IMR-90 (cell line): ENCODE measurements at regions not wholly inside any gene's neighbourhood (a gene's known extent, or its start where the extent isn't known, plus 50 kb on each side); places are given as distances from the start of the nearest gene placed in this dataset.

ENCODE experiments used
- ATAC-seq: fragments of 200-7000 bp; cut with Tn5 transposase; 2 replicates; pipeline ENCODE4 v1.9.1; 2020; ENCODE audit warnings: low read depth, mild to moderate bottlenecking, moderate library complexity
- BruUV-seq: library from RNA; stranded (reverse); fragments of 400-500 nt; replicated peaks from 2 replicates; lab custom pipeline; 2021; lab: Mats Ljungman, UMichigan
- CTCF ChIA-PET: fragments of 300-600 bp; formaldehyde crosslinking; extraction: SDS; loops from one replicate; lab custom pipeline; 2021; ENCODE audit warnings: antibody characterized with exemption; lab: Yijun Ruan, JAX
- POLR2A ChIA-PET: fragments of 300-600 bp; sonication (Branson Sonifier 250); formaldehyde crosslinking; loops from one replicate; lab custom pipeline; 2022; ENCODE audit warnings: antibody characterized with exemption; ENCODE audit not compliant: unreplicated experiment; lab: Charles Lee
- DNase-seq: peaks from one replicate; pipeline ENCODE4 v3.0.0; 2013
- H2AFZ ChIP-seq: replicated peaks from 2 replicates; pipeline ENCODE3; 2013; ENCODE audit warnings: low read length, mild to moderate bottlenecking; ENCODE audit not compliant: poor library complexity
- H2AK5ac ChIP-seq: 2 replicates; pipeline ENCODE4 v1.6.1; 2013; ENCODE audit warnings: low read depth, low read length, inconsistent platforms
- H2AK9ac ChIP-seq: replicated peaks from 2 replicates; pipeline ENCODE3; 2013; ENCODE audit warnings: mild to moderate bottlenecking, low read depth, low read length, moderate library complexity; ENCODE audit not compliant: poor library complexity
- H2BK120ac ChIP-seq: 2 replicates; pipeline ENCODE4 v1.6.1; 2013; ENCODE audit warnings: low read depth, low read length, inconsistent platforms
- H2BK15ac ChIP-seq: 3 replicates; pipeline ENCODE4 v1.6.1; 2013; ENCODE audit warnings: low read depth, low read length, inconsistent platforms
- H2BK20ac ChIP-seq: 2 replicates; pipeline ENCODE4 v1.6.1; 2013; ENCODE audit warnings: low read depth, mild to moderate bottlenecking, inconsistent platforms, low read length, moderate library complexity
- H2BK5ac ChIP-seq: 2 replicates; pipeline ENCODE4 v1.6.1; 2013; ENCODE audit warnings: mild to moderate bottlenecking, low read depth, low read length, inconsistent platforms; ENCODE audit not compliant: poor library complexity, severe bottlenecking
- H3K14ac ChIP-seq: replicated peaks from 2 replicates; pipeline ENCODE4 v1.6.1; 2013; ENCODE audit warnings: low read depth, low read length, inconsistent platforms
- H3K18ac ChIP-seq: 2 replicates; pipeline ENCODE4 v1.6.1; 2013; ENCODE audit warnings: low read depth, low read length, control low read depth
- H3K23ac ChIP-seq: 2 replicates; pipeline ENCODE4 v1.6.1; 2013; ENCODE audit warnings: low read depth, low read length, inconsistent platforms
- H3K27ac ChIP-seq: 2 replicates; pipeline ENCODE4 v1.5.1; 2013; ENCODE audit warnings: mild to moderate bottlenecking, control low read depth, low read length; ENCODE audit not compliant: insufficient read depth
- H3K27me3 ChIP-seq: 2 replicates; pipeline ENCODE4 v1.6.1; 2013; ENCODE audit warnings: low read length; ENCODE audit not compliant: control insufficient read depth, insufficient read depth
- H3K36me3 ChIP-seq: 2 replicates; pipeline ENCODE4 v1.6.1; 2013; ENCODE audit warnings: low read length, mixed read lengths; ENCODE audit not compliant: control insufficient read depth, insufficient read depth
- H3K4ac ChIP-seq: 2 replicates; pipeline ENCODE4 v1.6.1; 2013; ENCODE audit warnings: low read depth, low read length, inconsistent platforms
- H3K4me1 ChIP-seq: 2 replicates; pipeline ENCODE4 v1.6.1; 2013; ENCODE audit warnings: low read length, mixed read lengths; ENCODE audit not compliant: control insufficient read depth, insufficient read depth
- H3K4me2 ChIP-seq: 2 replicates; pipeline ENCODE4 v1.6.1; 2013; ENCODE audit warnings: low read depth, mild to moderate bottlenecking, control low read depth, low read length, moderate library complexity
- H3K4me3 ChIP-seq: 2 replicates; pipeline ENCODE4 v1.5.1; 2013; ENCODE audit warnings: low read depth, mild to moderate bottlenecking, control low read depth, low read length, moderate library complexity; ENCODE audit not compliant: insufficient read depth
- H3K56ac ChIP-seq: 2 replicates; pipeline ENCODE4 v1.6.1; 2013; ENCODE audit warnings: low read length, inconsistent platforms; ENCODE audit not compliant: insufficient read depth; ENCODE audit errors: extremely low read depth
- H3K79me1 ChIP-seq, 2 experiments: 2 replicates each; pipeline ENCODE4 v1.6.1; 2013; ENCODE audit warnings: low read length in 2 of 2, inconsistent platforms in 1 of 2, low read depth in 1 of 2
- H3K9ac ChIP-seq: 2 replicates; pipeline ENCODE4 v1.6.1; 2013; ENCODE audit warnings: low read depth, low read length, control low read depth
- H3K9me1 ChIP-seq: 2 replicates; pipeline ENCODE4 v1.6.1; 2013; ENCODE audit warnings: low read length, inconsistent platforms; ENCODE audit not compliant: insufficient read depth
- H3K9me3 ChIP-seq: 2 replicates; pipeline ENCODE4 v1.6.1; 2013; ENCODE audit warnings: low read length; ENCODE audit not compliant: control insufficient read depth, insufficient read depth
- H4K20me1 ChIP-seq: 2 replicates; pipeline ENCODE4 v1.6.1; 2013; ENCODE audit warnings: low read length, inconsistent platforms; ENCODE audit not compliant: insufficient read depth
- H4K5ac ChIP-seq: 2 replicates; pipeline ENCODE4 v1.6.1; 2013; ENCODE audit warnings: mild to moderate bottlenecking, low read depth, low read length, control low read depth
- H4K8ac ChIP-seq, 2 experiments: 2 replicates each; pipeline ENCODE4 v1.6.1; 2013; ENCODE audit warnings: low read depth in 2 of 2, low read length in 2 of 2, control low read depth in 1 of 2, inconsistent platforms in 1 of 2
- H4K91ac ChIP-seq: 2 replicates; pipeline ENCODE4 v1.6.1; 2013; ENCODE audit warnings: low read depth, low read length, inconsistent platforms; ENCODE audit not compliant: insufficient read depth
- BHLHE40 ChIP-seq: fragments of 150-350 bp; IDR thresholded peaks from 2 replicates; pipeline ENCODE4 v1.6.1; 2016; ENCODE audit warnings: mild to moderate bottlenecking, low read depth, low read length
- CEBPB ChIP-seq: IDR thresholded peaks from 2 replicates; pipeline ENCODE4 v1.6.1; 2012; ENCODE audit warnings: low read depth, low read length, improper control_type of control experiment
- CHD1 ChIP-seq: IDR thresholded peaks from 2 replicates; pipeline ENCODE4 v1.6.1; 2012; ENCODE audit warnings: low read depth, low read length, improper control_type of control experiment
- FOS ChIP-seq: fragments of 150-350 bp; IDR thresholded peaks from 2 replicates; pipeline ENCODE4 v1.6.1; 2016; ENCODE audit warnings: low read depth, low read length
- MAFK ChIP-seq: IDR thresholded peaks from 2 replicates; pipeline ENCODE4 v1.6.1; 2012; ENCODE audit warnings: low read depth, low read length, improper control_type of control experiment
- MAZ ChIP-seq: IDR thresholded peaks from 2 replicates; pipeline ENCODE4 v1.6.1; 2012; ENCODE audit warnings: low read depth, mild to moderate bottlenecking, low read length, improper control_type of control experiment, moderate library complexity, borderline replicate concordance
- MXI1 ChIP-seq: IDR thresholded peaks from 2 replicates; pipeline ENCODE4 v1.6.1; 2012; ENCODE audit warnings: low read depth, mild to moderate bottlenecking, low read length, moderate library complexity, borderline replicate concordance
- NFE2L2 ChIP-seq: fragments of 150-350 bp; IDR thresholded peaks from 2 replicates; pipeline ENCODE4 v1.6.1; 2016; ENCODE audit warnings: low read depth, mild to moderate bottlenecking, low read length
- POLR2A ChIP-seq: IDR thresholded peaks from 2 replicates; pipeline ENCODE4 v1.6.1; 2012; ENCODE audit warnings: mild to moderate bottlenecking, low read depth, low read length
- RAD21 ChIP-seq: IDR thresholded peaks from 2 replicates; pipeline ENCODE4 v1.6.1; 2012; ENCODE audit warnings: low read length, improper control_type of control experiment
- RCOR1 ChIP-seq: IDR thresholded peaks from 2 replicates; pipeline ENCODE4 v1.6.1; 2012; ENCODE audit warnings: mild to moderate bottlenecking, low read length, improper control_type of control experiment; ENCODE audit not compliant: insufficient replicate concordance
- RFX5 ChIP-seq: IDR thresholded peaks from 2 replicates; pipeline ENCODE4 v1.8.0; 2012; ENCODE audit warnings: low read depth, mild to moderate bottlenecking, low read length, moderate library complexity
- SMC3 ChIP-seq: fragments of 150-350 bp; IDR thresholded peaks from 2 replicates; pipeline ENCODE4 v1.6.1; 2016; ENCODE audit warnings: low read depth, mild to moderate bottlenecking, antibody characterized with exemption, low read length, moderate library complexity
- WGBS, 2 experiments: methylation state at CpG; one replicate each; pipeline versions ENCODE4 v1.1.5 to v1.1.7; 2013; ENCODE audit warnings: missing lambda C conversion rate in 2 of 2; ENCODE audit not compliant: insufficient read length in 1 of 2; ENCODE audit errors: extremely low coverage in 2 of 2; 5-methylcytosine and 5-hydroxymethylcytosine counted together
- dilution Hi-C: fragments of 300-500 bp; cut with HindIII; formaldehyde crosslinking; loops from one replicate; pipeline ENCODE4 v1.14.3; 2018; ENCODE audit warnings: low sequenced_read_pairs; ENCODE audit not compliant: unreplicated experiment
- in situ Hi-C: fragments of 300-500 bp; cut with MboI; formaldehyde crosslinking; loops from 3 replicates; pipeline ENCODE4 v1.14.3; 2019; ENCODE audit warnings: low sequenced_read_pairs, inconsistent platforms, mixed read lengths
- intact Hi-C: fragments of 100-400 bp; cut with micrococcal nuclease; formaldehyde crosslinking; loops from 2 replicates; pipeline ENCODE4 v1.10.0; 2022
- TF ChIP-seq, protein P1 (sequence below): fragments of 150-350 bp; IDR thresholded peaks from 2 replicates; pipeline ENCODE4 v1.6.1; 2017; ENCODE audit warnings: mild to moderate bottlenecking, antibody characterized with exemption, low read length, low read depth
- TF ChIP-seq, protein P2 (sequence below): conservative IDR thresholded peaks from 2 replicates; pipeline ENCODE4 v1.5.1; 2012; ENCODE audit warnings: mild to moderate bottlenecking, low read depth, low read length, improper control_type of control experiment
- TF ChIP-seq, protein P3 (sequence below): fragments of 150-350 bp; IDR thresholded peaks from 2 replicates; pipeline ENCODE4 v1.6.1; 2016; ENCODE audit warnings: low read depth, mild to moderate bottlenecking, low read length, moderate library complexity, borderline replicate concordance

DNA sequence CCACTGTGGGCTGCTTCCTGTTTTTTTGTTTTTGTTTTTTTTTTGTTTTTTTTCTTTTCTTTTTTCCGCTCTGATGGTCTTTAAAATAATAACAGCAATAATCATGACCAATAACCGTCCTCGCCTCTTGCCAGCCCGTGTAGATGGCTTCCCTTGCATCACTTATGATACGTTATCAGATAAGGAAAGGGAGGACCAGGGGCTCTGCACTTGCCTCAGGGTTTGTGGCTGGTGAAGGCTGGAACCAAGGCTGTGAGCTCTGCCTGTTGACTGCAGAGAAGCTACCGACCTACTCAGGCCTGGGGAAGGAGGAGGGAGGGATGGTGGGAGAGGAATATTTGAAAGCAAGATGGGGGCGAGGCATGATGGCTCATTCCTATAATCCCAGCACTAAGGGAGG lies 114.0 kb upstream of the SDK2 start:
- Histone ChIP-seq H4K5ac (no peak overlapping the region), H2BK15ac (no peak overlapping the region), H3K27me3 (no peaks in the 10 kb centered on the region), H4K8ac (no peak overlapping the region), H3K9ac (no peak overlapping the region), H3K36me3 (no peaks in the 10 kb centered on the region), H3K56ac (no peak overlapping the region), H3K9me3 (peaks cover 27% of the 10 kb centered on the region), H3K18ac (no peak overlapping the region), H2AK9ac (no peak overlapping the region), H3K4me1 (no peaks in the 10 kb centered on the region), H4K20me1 (no peaks in the 10 kb centered on the region), H2AK5ac (no peak overlapping the region), H2BK20ac (no peak overlapping the region), H3K14ac (no peak overlapping the region), H3K79me1 (no peaks in the 10 kb centered on the region), H2BK5ac (no peak overlapping the region), H2AFZ (no peak overlapping the region), H3K4me2 (no peak overlapping the region), H3K23ac (no peak overlapping the region), H3K4me3 (no peak overlapping the region), H3K4ac (no peak overlapping the region), H3K27ac (no peak overlapping the region), H2BK120ac (no peak overlapping the region), H3K9me1 (no peaks in the 10 kb centered on the region), H4K91ac (no peak overlapping the region)
- no TSS peak for BruUV-seq
- DNase-seq (no peak), ATAC-seq (no peak)
- ChIA-PET CTCF (no interaction called here), POLR2A (no interaction called here)
- TF ChIP-seq POLR2A (no peak), BHLHE40 (no peak), CEBPB (no peak), MAFK (no peak), RCOR1 (no peak), MAZ (no peak), RFX5 (no peak), FOS (no peak), MXI1 (no peak), CHD1 (no peak), SMC3 (no peak), RAD21 (no peak), NFE2L2 (no peak)
- TF ChIP-seq, protein P1, sequence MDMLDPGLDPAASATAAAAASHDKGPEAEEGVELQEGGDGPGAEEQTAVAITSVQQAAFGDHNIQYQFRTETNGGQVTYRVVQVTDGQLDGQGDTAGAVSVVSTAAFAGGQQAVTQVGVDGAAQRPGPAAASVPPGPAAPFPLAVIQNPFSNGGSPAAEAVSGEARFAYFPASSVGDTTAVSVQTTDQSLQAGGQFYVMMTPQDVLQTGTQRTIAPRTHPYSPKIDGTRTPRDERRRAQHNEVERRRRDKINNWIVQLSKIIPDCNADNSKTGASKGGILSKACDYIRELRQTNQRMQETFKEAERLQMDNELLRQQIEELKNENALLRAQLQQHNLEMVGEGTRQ = no peak
- TF ChIP-seq, protein P2, sequence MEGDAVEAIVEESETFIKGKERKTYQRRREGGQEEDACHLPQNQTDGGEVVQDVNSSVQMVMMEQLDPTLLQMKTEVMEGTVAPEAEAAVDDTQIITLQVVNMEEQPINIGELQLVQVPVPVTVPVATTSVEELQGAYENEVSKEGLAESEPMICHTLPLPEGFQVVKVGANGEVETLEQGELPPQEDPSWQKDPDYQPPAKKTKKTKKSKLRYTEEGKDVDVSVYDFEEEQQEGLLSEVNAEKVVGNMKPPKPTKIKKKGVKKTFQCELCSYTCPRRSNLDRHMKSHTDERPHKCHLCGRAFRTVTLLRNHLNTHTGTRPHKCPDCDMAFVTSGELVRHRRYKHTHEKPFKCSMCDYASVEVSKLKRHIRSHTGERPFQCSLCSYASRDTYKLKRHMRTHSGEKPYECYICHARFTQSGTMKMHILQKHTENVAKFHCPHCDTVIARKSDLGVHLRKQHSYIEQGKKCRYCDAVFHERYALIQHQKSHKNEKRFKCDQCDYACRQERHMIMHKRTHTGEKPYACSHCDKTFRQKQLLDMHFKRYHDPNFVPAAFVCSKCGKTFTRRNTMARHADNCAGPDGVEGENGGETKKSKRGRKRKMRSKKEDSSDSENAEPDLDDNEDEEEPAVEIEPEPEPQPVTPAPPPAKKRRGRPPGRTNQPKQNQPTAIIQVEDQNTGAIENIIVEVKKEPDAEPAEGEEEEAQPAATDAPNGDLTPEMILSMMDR = no peak
- TF ChIP-seq, protein P3, sequence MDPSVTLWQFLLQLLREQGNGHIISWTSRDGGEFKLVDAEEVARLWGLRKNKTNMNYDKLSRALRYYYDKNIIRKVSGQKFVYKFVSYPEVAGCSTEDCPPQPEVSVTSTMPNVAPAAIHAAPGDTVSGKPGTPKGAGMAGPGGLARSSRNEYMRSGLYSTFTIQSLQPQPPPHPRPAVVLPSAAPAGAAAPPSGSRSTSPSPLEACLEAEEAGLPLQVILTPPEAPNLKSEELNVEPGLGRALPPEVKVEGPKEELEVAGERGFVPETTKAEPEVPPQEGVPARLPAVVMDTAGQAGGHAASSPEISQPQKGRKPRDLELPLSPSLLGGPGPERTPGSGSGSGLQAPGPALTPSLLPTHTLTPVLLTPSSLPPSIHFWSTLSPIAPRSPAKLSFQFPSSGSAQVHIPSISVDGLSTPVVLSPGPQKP = no peak
- no CpG with 5 or more reads among the region's 7 CpGs for WGBS, 2 experiments
- in situ Hi-C loops (no loop called here), intact Hi-C loops (no loop called here), dilution Hi-C loops (no loop called here)
